ENCODE measurements at regions not wholly inside any gene's neighbourhood (a gene's known extent, or its start where the extent isn't known, plus 50 kb on each side); places are given as distances from the start of the nearest gene placed in this dataset.
"Not testable (repeated sequence)": the region's sequence is repeated elsewhere in the genome, so short reads cannot be mapped to it uniquely, and the experiment has no call there.

GRCh38 chr5:12856105-12856504 is 951.9 kb upstream of the CTNND2 start:
- not testable (repeated sequence) for DNase-seq

DNA sequence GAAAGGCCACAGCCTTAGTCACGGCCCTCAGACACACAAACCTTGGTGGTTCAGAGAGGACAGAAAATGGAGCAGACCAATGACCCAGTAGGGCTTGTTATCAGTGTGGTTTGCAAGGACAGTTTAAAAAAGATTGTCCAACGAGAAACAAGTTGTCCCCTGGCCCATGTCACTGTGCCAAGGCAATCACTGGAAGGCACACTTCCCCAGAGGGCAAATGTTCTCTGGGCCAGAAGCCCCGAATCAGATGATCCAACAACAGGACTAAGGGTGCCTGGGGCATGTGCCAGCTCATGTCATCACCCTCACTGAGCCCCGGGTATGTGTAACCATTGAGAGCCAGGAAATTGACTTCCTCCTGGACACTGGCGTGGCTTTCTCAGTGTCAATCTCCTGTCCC is 950.1 kb upstream of the CTNND2 start:
- no peak for DNase-seq

- no peak for DNase-seq
These were observed 947.5 kb upstream of the CTNND2 start for GRCh38 chr5:12851761-12852160.

GRCh38 chr5:12848709-12849108 is 944.5 kb upstream of the CTNND2 start:
- no peak for DNase-seq

DNA sequence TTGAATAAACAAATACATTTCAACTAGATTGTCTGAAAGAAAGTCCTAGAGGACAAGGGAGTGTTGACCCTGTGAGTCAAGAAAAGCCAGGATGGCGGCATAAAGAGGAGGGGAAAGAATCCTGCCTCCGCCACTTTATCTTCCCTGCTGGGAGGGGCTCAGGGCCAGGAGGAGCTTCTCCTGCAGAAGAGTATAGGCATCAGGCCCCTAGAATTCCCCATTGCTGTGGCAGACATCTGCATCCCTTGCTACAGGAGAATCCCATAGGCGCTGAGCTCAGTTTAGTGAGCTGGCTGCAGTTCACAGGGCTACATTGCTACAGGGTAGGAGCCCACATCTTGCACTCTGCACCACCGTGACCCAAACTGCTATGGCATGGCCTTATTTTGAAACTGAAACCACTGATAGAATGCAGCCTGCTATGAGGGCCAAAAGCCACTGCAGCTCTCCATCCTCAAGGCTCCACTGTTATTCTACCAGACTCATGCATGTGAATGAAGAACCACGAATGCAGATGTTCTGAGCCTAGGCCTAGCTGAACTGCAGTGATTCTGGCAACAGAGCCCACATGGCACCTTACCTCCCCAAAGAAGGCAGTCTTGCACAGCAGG is 941.4 kb upstream of the CTNND2 start:
- no peak for DNase-seq

GRCh38 chr5:12840972-12841371 is 936.7 kb upstream of the CTNND2 start:
- DNase-seq, result no peak

GRCh38 chr5:12837592-12837991 is 933.3 kb upstream of the CTNND2 start:
- no peak for DNase-seq

DNA sequence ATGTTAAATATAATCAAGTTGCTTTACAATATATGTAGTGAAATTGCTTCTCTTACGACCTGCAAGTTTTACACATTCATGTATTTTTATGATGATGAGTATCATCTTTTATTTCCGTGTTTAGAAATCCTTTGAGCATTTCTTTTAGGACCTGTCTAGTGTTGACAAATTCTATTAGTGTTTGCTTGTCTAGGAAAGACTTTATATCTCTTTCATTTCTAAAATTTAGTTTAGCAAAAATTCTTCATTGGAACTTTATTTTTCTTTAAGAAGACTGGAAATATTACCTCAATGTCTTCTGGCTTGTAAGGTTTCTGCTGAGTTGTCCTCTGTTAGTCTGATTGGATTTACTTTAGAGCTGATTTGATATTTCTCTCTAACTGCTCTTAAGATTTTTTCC is 920.9 kb upstream of the CTNND2 start:
- DNase-seq, result no peak

DNA sequence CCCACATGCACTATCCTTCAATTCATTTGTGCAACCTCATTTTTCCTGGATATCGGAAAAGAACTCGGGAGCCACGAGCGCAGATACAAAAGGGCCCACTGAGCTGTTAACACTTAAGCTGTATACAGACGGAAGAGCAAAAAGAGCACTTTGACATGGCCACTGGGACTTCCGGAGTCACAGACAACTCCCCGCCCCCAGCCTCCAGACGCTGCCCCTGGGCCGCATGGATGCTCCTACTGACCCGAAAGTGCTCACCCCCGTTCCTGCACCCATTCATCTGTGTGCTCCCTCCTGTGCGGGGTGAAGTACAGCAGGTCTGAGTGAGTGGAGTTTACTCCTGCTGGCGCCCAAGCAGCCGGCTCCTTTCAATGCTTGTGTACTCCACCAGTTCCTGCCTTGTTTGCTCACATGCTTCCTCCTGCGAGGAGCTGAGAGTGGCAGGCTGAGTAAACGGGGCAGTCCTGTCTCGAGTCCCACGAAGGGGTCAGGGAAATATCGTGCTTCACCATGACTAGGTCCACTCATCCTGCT is 901.0 kb upstream of the CTNND2 start:
- no peak for DNase-seq

GRCh38 chr5:12799165-12799564 is 894.9 kb upstream of the CTNND2 start:
- no peak for DNase-seq

DNA sequence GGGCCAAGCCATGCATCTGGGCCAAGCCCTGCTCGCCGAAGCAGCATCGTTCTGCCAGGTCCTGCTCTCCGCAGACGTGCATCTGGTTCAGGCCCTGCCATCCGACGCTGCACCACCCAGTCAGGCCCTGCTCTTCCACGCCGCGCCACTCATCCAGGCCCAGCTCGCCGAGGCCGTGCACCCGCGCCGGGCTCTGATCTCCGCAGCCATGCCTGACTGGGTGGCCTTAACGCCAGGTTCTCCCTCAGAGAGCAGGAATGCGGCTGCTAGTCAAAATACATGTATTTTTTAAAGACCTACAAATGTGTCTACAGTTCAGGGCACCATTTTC is 891.1 kb upstream of the CTNND2 start:
- no peak for DNase-seq

- DNase-seq, result no peak
These were observed 890.5 kb upstream of the CTNND2 start for GRCh38 chr5:12794476-12795332.

DNA sequence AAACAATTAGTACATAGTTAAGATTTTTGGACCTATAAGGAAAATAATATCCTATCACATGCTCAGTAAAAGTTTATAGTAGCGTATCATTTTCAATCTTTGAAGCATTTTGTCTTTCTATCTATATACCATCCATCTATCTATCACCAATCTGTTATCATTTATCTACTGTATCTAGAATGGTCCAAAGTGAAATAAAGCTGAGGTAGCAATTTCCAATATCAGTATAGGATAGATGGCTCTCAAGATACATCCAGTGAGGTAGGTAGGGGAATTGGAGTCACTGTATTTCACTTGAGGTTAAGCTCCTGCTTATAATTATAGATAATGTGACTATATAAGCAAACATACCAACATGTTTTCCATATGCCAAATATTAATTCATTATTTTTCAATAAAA is 889.1 kb upstream of the CTNND2 start:
- DNase-seq, result no peak

DNA sequence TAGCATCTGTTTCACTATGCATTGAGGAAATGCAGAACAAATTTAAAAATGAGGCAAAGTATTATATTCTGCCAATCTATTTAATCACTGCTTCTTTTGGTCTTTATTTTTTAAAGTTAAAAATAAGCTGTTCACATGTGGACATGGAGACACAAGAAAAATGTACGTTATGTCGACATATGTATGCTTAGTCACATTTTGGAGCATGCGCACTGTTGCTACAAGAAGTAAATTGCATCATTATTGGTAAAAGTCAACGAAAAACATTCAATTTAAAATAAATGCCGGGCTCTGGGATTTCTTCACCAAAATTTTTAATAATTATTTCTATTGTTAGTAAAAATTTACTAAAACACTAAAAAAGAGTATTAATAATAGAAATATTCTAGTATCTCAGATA is 876.3 kb upstream of the CTNND2 start:
- no peak for DNase-seq

GRCh38 chr5:12777342-12777741 is 873.1 kb upstream of the CTNND2 start:
- no peak for DNase-seq

GRCh38 chr5:12772276-12772675 is 868.0 kb upstream of the CTNND2 start:
- no peak for DNase-seq

- DNase-seq, result no peak
These were observed 855.1 kb upstream of the CTNND2 start for GRCh38 chr5:12759377-12759776.

DNA sequence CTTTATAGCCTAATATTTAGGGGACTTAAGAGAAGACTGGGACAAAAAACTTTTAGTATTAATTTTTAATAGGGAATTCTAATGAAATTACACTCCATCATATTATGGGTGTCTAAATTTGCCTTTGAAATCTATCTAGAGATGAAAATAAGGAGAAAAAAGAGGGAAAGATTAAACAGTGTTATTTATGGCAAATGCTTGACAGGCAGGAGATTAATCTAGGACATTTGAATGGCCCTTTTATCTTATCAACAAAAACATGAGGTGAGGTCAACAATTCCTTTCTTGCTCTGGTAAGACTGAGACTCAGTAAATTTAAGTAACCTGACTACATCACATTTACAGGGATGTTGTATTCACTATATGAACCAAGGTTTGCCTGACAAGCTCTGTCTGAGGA is 852.8 kb upstream of the CTNND2 start:
- DNase-seq, result no peak

- no peak for DNase-seq
These were observed 841.3 kb upstream of the CTNND2 start for GRCh38 chr5:12745537-12745936.

DNA sequence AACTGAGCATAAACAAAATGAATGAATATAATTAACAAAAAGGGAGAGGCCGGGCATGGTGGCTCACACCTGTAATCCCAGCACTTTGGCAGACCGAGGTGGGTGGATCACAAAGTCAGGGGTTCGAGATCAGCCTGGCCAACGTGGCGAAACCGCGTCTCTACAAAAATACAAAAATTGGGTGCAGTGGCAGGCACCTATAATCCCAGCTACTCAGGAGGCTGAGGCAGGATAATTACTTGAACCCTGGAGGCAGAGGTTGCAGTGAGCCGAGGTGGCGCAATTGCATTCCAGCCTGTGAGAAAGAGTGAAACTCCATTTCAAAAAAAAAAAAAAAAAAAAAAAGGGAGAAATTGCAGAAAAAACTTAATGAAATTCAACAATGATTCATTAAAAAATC is 839.3 kb upstream of the CTNND2 start:
- no peak for DNase-seq

DNA sequence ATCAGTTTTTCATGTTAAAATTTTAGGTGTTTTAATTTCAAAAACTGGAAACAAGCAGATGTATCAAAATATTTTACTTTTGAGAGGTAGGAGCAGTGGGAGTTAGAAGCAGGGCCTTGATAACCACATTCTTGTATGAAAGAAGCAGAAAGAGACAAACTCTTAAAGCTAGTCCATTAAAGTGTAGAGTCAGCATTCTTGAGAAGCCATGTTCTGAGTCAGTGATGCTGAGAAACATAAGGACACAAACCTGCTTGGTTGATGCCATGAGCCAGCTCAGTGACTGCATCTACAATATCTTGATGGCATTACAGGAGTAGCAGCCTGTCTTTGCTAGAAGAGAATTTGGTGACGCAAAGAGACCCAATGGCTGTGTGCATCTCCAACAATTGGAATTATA is 826.1 kb upstream of the CTNND2 start:
- no peak for DNase-seq

- no peak for DNase-seq
These were observed 812.4 kb upstream of the CTNND2 start for GRCh38 chr5:12716664-12717063.

- no peak for DNase-seq
These were observed 803.3 kb upstream of the CTNND2 start for GRCh38 chr5:12707560-12707959.

- no peak for DNase-seq
These were observed 800.7 kb upstream of the CTNND2 start for GRCh38 chr5:12704955-12705354.

DNA sequence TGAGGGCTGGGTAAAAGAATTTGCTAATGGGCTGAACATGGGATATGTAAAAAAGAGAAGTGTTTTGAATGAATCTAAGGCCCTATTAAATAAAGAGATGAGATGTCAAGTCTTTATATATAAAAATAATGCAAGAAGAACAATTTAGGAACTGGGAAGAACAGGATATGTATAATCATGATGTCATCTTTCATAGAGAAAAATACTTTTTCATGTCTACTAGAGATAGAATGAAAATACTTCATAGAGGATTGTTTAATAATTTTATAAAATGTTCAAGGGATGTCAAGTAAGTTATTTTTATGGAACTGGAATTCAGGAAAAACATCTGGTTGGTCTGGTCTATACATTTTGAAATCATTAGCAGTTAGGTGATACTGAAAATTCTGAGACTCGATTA is 799.0 kb upstream of the CTNND2 start:
- DNase-seq, result no peak

Measured in NCI-H82 (cell line).